Heart left ventricle (tissue), 13 donors: ENCODE measurements at regions not wholly inside any gene's neighbourhood (a gene's known extent, or its start where the extent isn't known, plus 50 kb on each side); places are given as distances from the start of the nearest gene placed in this dataset.

Experiments
- CTCF ChIP-seq, 12 donors: fragments of 200-600 bp; sonication (generic) in 4 of 12; IDR thresholded peaks; one replicate each; pipeline versions ENCODE4 v1.5.0 to v1.8.0; 2018 to 2022; ENCODE audit warnings: antibody characterized with exemption in 12 of 12, mild to moderate bottlenecking in 5 of 12
- POLR2A ChIP-seq, 2 donors: fragments of 450-650 bp; IDR thresholded peaks; one replicate each; pipeline ENCODE4 v1.6.1; 2017; ENCODE audit warnings: antibody characterized with exemption in 2 of 2, mild to moderate bottlenecking in 2 of 2, moderate library complexity in 2 of 2
- donor health status: ischemic (EF 13 %, LVEDD 7.1; RV severe dilation, severe dysfunction).
- donor health status: DM: no; HTN: yes; CAD: no.
- donor health status: DM: no; HTN: no; CAD: no.
- donor health status: ischemic (EF 25% LVEDD 6.9; RV normal size, moderate dysfunction).
- donor health status: ischemic (EF 25% LVEDD 5.7; RV mildly dilated, moderate dysfunction).
- donor health status: ischemic (EF 35%, LVEDD 5.7; RV mildly dilated, moderate dysfunction).
- donor health status: nonischemic (EF 11% LVEDD 7.7; RV severe dilation, severe dysfunction).
- donor health status: DM: yes; HTN: yes; CAD: no.
- donor health status: PGD.
- donor health status: ischemic (EF 29% LVEDD 5.4; RV normal size, mild dysfunction).
- donor health status: nonischemic (EF 23%, LVEDD 6.1; RV moderate dilation, normal function).

GRCh38 chr4:124534131-124534530, 178.4 kb downstream of the ANKRD50 start:
- TF ChIP-seq CTCF (IDR thresholded peaks at IDR 0.05): no peak
- TF ChIP-seq POLR2A (IDR thresholded peaks at IDR 0.05): no peak
